ENCODE measurements at regions not wholly inside any gene's neighbourhood (a gene's known extent, or its start where the extent isn't known, plus 50 kb on each side); places are given as distances from the start of the nearest gene placed in this dataset.

- Histone ChIP-seq H3K4me1 (ENCODE audit: control insufficient read depth, insufficient read depth, low read length) (no peaks in the 10 kb centered on the region), H3K9me3 (ENCODE audit: control insufficient read depth, insufficient read depth, low read depth, low read length) (no peaks in the 10 kb centered on the region), H3K27me3 (ENCODE audit: control insufficient read depth, insufficient read depth, low read length) (no peaks in the 10 kb centered on the region), H3K4me3 (ENCODE audit: low read depth in 2 of 2, low read length in 2 of 2) (no peak overlapping the region), H3K36me3 (ENCODE audit: control insufficient read depth, insufficient read depth, low read length) (no peaks in the 10 kb centered on the region), H3K27ac (ENCODE audit: low read length) (no peak overlapping the region; the same call in 1 of the 2 replicates)
- intact Hi-C loops (cut with micrococcal nuclease; ENCODE audit: unreplicated experiment) (no loop called here), in situ Hi-C loops (cut with HindIII; ENCODE audit: low pct_unique_long_range_greater_than_20kb, low sequenced_read_pairs) (no loop called here)
- ATAC-seq: no peak
- CTCF ChIA-PET: no interaction called here
- no peak for TF ChIP-seq SIN3A (IDR thresholded peaks at IDR 0.05; ENCODE audit: borderline replicate concordance, insufficient read depth, low read depth, low read length)
- no peak for TF ChIP-seq REST (IDR thresholded peaks at IDR 0.05; ENCODE audit: insufficient read depth in 1 of 2, low read depth in 2 of 2, low read length in 1 of 2)
- no peak for TF ChIP-seq TCF7L2 (IDR thresholded peaks at IDR 0.05; ENCODE audit: low read depth, low read length)
- TF ChIP-seq CTCF (IDR thresholded peaks at IDR 0.05): no peak
- TF ChIP-seq POLR2AphosphoS5 (IDR thresholded peaks at IDR 0.05; ENCODE audit: low read depth, low read length): no peak
- POLR2A ChIA-PET: no interaction called here
- no TSS peak for BruUV-seq (replicated peaks)
- no peak for DNase-seq (ENCODE audit: low read depth, low spot score)
These were observed 500.9 kb upstream of the NAALADL2 start for GRCh38 chr3:174358252-174358651.

- no peaks in the 10 kb centered on the region for H3K4me1 ChIP-seq (ENCODE audit: control insufficient read depth, insufficient read depth, low read length)
- BruUV-seq (replicated peaks): no TSS peak
- DNase-seq (ENCODE audit: low read depth, low spot score): no peak
- in situ Hi-C loops (cut with HindIII; ENCODE audit: low pct_unique_long_range_greater_than_20kb, low sequenced_read_pairs): no loop called here
- ATAC-seq: no peak
- no peak overlapping the region for H3K4me3 ChIP-seq (ENCODE audit: low read depth in 2 of 2, low read length in 2 of 2)
- ChIA-PET CTCF (no interaction called here), POLR2A (no interaction called here)
- H3K9me3 ChIP-seq (ENCODE audit: control insufficient read depth, insufficient read depth, low read depth, low read length): no peaks in the 10 kb centered on the region
- TF ChIP-seq CTCF (IDR thresholded peaks at IDR 0.05) (no peak), POLR2AphosphoS5 (IDR thresholded peaks at IDR 0.05; ENCODE audit: low read depth, low read length) (no peak), REST (IDR thresholded peaks at IDR 0.05; ENCODE audit: insufficient read depth in 1 of 2, low read depth in 2 of 2, low read length in 1 of 2) (no peak), TCF7L2 (IDR thresholded peaks at IDR 0.05; ENCODE audit: low read depth, low read length) (no peak)
- intact Hi-C loops (cut with micrococcal nuclease; ENCODE audit: unreplicated experiment): loop anchor here (5.0 kb wide), 1 partner anchor 135 kb away; no protein-coding TSS in a partner anchor
- H3K27ac ChIP-seq (ENCODE audit: low read length): no peak overlapping the region
- H3K27me3 ChIP-seq (ENCODE audit: control insufficient read depth, insufficient read depth, low read length): no peaks in the 10 kb centered on the region
- H3K36me3 ChIP-seq (ENCODE audit: control insufficient read depth, insufficient read depth, low read length): no peaks in the 10 kb centered on the region
These were observed 496.6 kb upstream of the NAALADL2 start for GRCh38 chr3:174362556-174362955.
